HEK293 (cell line): ENCODE measurements at regions not wholly inside any gene's neighbourhood (a gene's known extent, or its start where the extent isn't known, plus 50 kb on each side); places are given as distances from the start of the nearest gene placed in this dataset.

ENCODE experiments used
- CTCF ChIA-PET: fragments of 350-600 bp; formaldehyde crosslinking; extraction: SDS; loops from one replicate; lab custom pipeline; 2021; ENCODE audit warnings: antibody characterized with exemption; lab: Yijun Ruan, JAX
- POLR2A ChIA-PET: fragments of 300-600 bp; formaldehyde crosslinking; extraction: SDS; loops from one replicate; lab custom pipeline; 2020; ENCODE audit warnings: antibody characterized with exemption, inconsistent platforms; lab: Yijun Ruan, JAX
- H3K27ac ChIP-seq: fragments of 200-500 bp; sonication (Bioruptor generic); 2 replicates; pipeline ENCODE4 v1.5.1; 2014; ENCODE audit warnings: low read depth, low read length, control low read depth, inconsistent platforms; ENCODE audit errors: extremely low read depth
- H3K36me3 ChIP-seq, 2 experiments: fragments of 200-500 bp in 1 of 2; sonication (Bioruptor generic) in 1 of 2; 1 replicate in 1 of 2; 2 replicates in 1 of 2; pipeline ENCODE4 v1.5.1; 2014 to 2017; ENCODE audit warnings: inconsistent platforms in 2 of 2, low read length in 2 of 2; ENCODE audit not compliant: control insufficient read depth in 2 of 2, insufficient read depth in 1 of 2
- H3K4me1 ChIP-seq: fragments of 200-500 bp; sonication (Bioruptor generic); 2 replicates; pipeline ENCODE4 v1.5.1; 2014; ENCODE audit warnings: mild to moderate bottlenecking, low read length, inconsistent platforms; ENCODE audit not compliant: control insufficient read depth, insufficient read depth
- H3K4me3 ChIP-seq: 2 replicates; pipeline ENCODE4 v1.5.1; 2011; ENCODE audit warnings: low read depth, mild to moderate bottlenecking, control low read depth, low read length, moderate library complexity
- H3K9me3 ChIP-seq: fragments of 200-500 bp; sonication (Bioruptor generic); 2 replicates; pipeline ENCODE4 v1.5.1; 2014; ENCODE audit warnings: low read depth, low read length, inconsistent platforms; ENCODE audit not compliant: control insufficient read depth, insufficient read depth
- GLI4 ChIP-seq: fragments of 450-650 bp; formaldehyde crosslinking; IDR thresholded peaks from 2 replicates; pipeline ENCODE4 v1.5.1; 2016; ENCODE audit warnings: missing biosample characterization, missing genetic modification characterization
- HOXA7 ChIP-seq: sonication (generic); formaldehyde crosslinking; IDR thresholded peaks from 2 replicates; pipeline ENCODE4 v1.8.1; 2022; ENCODE audit warnings: missing genetic modification reagents, borderline replicate concordance
- HOXD13 ChIP-seq: sonication (generic); formaldehyde crosslinking; IDR thresholded peaks from 2 replicates; pipeline ENCODE4 v1.8.0; 2022; ENCODE audit warnings: missing genetic modification reagents, borderline replicate concordance
- MEIS1 ChIP-seq: sonication (generic); formaldehyde crosslinking; IDR thresholded peaks from 2 replicates; pipeline ENCODE4 v1.8.1; 2022; ENCODE audit warnings: missing genetic modification reagents, mild to moderate bottlenecking, borderline replicate concordance
- PRDM1 ChIP-seq: fragments of 450-650 bp; formaldehyde crosslinking; IDR thresholded peaks from 2 replicates; pipeline ENCODE4; 2016; ENCODE audit warnings: missing biosample characterization, missing genetic modification characterization
- SETDB1 ChIP-seq: IDR thresholded peaks from one replicate; pipeline ENCODE4 v1.6.1; 2017; ENCODE audit warnings: mild to moderate bottlenecking, low read length, moderate library complexity, mixed read lengths; ENCODE audit not compliant: insufficient read length
- SP3 ChIP-seq: fragments of 450-650 bp; formaldehyde crosslinking; IDR thresholded peaks from 2 replicates; pipeline ENCODE4 v1.5.1; 2016; ENCODE audit warnings: missing biosample characterization, missing genetic modification characterization
- SP7 ChIP-seq: fragments of 450-650 bp; formaldehyde crosslinking; IDR thresholded peaks from 2 replicates; pipeline ENCODE4 v1.5.1; 2016; ENCODE audit warnings: missing biosample characterization, missing genetic modification characterization
- TRIM28 ChIP-seq: IDR thresholded peaks from 2 replicates; pipeline ENCODE4 v1.6.1; 2011; ENCODE audit warnings: low read length, control low read depth, borderline replicate concordance
- ZBTB1 ChIP-seq: fragments of 450-650 bp; formaldehyde crosslinking; IDR thresholded peaks from 2 replicates; pipeline ENCODE4 v1.5.1; 2016; ENCODE audit warnings: missing biosample characterization, missing genetic modification characterization
- ZBTB7A ChIP-seq: fragments of 450-650 bp; formaldehyde crosslinking; IDR thresholded peaks from 2 replicates; pipeline ENCODE4 v1.5.1; 2016; ENCODE audit warnings: low read depth, missing biosample characterization, missing genetic modification characterization
- ZFP69B ChIP-seq: fragments of 450-650 bp; formaldehyde crosslinking; IDR thresholded peaks from 2 replicates; pipeline ENCODE4 v1.5.1; 2016; ENCODE audit warnings: missing biosample characterization, missing genetic modification characterization
- ZNF138 ChIP-seq: fragments of 450-650 bp; formaldehyde crosslinking; IDR thresholded peaks from 2 replicates; pipeline ENCODE4 v1.5.1; 2016; ENCODE audit warnings: missing biosample characterization, missing genetic modification characterization, borderline replicate concordance
- ZNF18 ChIP-seq: fragments of 450-650 bp; formaldehyde crosslinking; IDR thresholded peaks from 2 replicates; pipeline ENCODE4 v1.5.1; 2016; ENCODE audit warnings: missing biosample characterization, missing genetic modification characterization
- ZNF184 ChIP-seq: fragments of 450-650 bp; IDR thresholded peaks from 2 replicates; pipeline ENCODE4 v1.5.1; 2018; ENCODE audit warnings: missing biosample characterization, mild to moderate bottlenecking, missing genetic modification characterization
- ZNF24 ChIP-seq: fragments of 450-650 bp; formaldehyde crosslinking; IDR thresholded peaks from 2 replicates; pipeline ENCODE4 v1.5.1; 2016; ENCODE audit warnings: missing biosample characterization, missing genetic modification characterization
- ZNF274 ChIP-seq, 2 experiments: fragments of 200-500 bp in 1 of 2; fragments of 450-650 bp in 1 of 2; sonication (Bioruptor generic) in 1 of 2; formaldehyde crosslinking in 1 of 2; IDR thresholded peaks; 2 replicates each; pipeline versions ENCODE4 v1.5.1 to v1.6.1; 2014 to 2016; ENCODE audit warnings: borderline replicate concordance in 1 of 2, inconsistent platforms in 1 of 2, low read length in 1 of 2, missing biosample characterization in 1 of 2, missing genetic modification characterization in 1 of 2
- ZNF335 ChIP-seq: fragments of 450-650 bp; formaldehyde crosslinking; conservative IDR thresholded peaks from 2 replicates; pipeline ENCODE4 v1.5.1; 2016; ENCODE audit warnings: missing biosample characterization, missing genetic modification characterization
- ZNF426 ChIP-seq: fragments of 450-650 bp; formaldehyde crosslinking; IDR thresholded peaks from 2 replicates; pipeline ENCODE4 v1.5.1; 2017; ENCODE audit warnings: missing biosample characterization, missing genetic modification characterization, mild to moderate bottlenecking, inconsistent platforms, moderate library complexity
- ZNF600 ChIP-seq: fragments of 450-650 bp; formaldehyde crosslinking; IDR thresholded peaks from 2 replicates; pipeline ENCODE4 v1.5.1; 2016; ENCODE audit warnings: missing biosample characterization, missing genetic modification characterization
- ZNF624 ChIP-seq: fragments of 450-650 bp; formaldehyde crosslinking; IDR thresholded peaks from 2 replicates; pipeline ENCODE4 v1.5.1; 2017; ENCODE audit warnings: missing biosample characterization, missing genetic modification characterization
- ZNF658 ChIP-seq: fragments of 450-650 bp; formaldehyde crosslinking; IDR thresholded peaks from 2 replicates; pipeline ENCODE4; 2016; ENCODE audit warnings: missing biosample characterization, missing genetic modification characterization
- ZSCAN23 ChIP-seq: fragments of 450-650 bp; formaldehyde crosslinking; IDR thresholded peaks from 2 replicates; pipeline ENCODE4 v1.5.1; 2016; ENCODE audit warnings: missing biosample characterization, missing genetic modification characterization
- ZXDB ChIP-seq: fragments of 450-650 bp; formaldehyde crosslinking; IDR thresholded peaks from 2 replicates; pipeline ENCODE4 v1.5.1; 2016; ENCODE audit warnings: missing biosample characterization, missing genetic modification characterization
- TF ChIP-seq, protein P1 (sequence below): fragments of 450-650 bp; formaldehyde crosslinking; IDR thresholded peaks from 2 replicates; pipeline ENCODE4 v1.5.1; 2016; ENCODE audit warnings: missing biosample characterization, missing genetic modification characterization
- TF ChIP-seq, protein P2 (sequence below): fragments of 450-650 bp; IDR thresholded peaks from 2 replicates; pipeline ENCODE4 v1.5.1; 2018; ENCODE audit warnings: missing biosample characterization, mild to moderate bottlenecking, missing genetic modification characterization

DNA sequence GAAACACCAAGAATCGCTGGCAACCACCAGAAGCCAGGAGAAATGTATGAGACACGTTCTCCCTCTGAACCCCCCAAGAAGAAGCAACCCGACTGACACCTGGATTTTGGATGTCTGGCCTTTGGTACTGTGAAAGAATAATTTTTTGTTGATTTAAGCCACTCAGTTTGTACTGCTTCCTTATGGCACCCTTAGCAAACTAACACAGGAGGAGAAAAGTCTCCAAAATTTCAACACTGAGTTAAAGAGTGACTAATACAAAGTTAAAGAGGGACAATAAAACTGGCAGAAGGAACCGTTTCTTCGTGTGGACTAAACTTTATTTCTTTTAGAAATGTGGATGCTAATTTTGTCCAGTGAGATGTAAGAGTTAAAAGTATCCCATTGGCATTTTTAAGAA is 660.9 kb upstream of the LINC00305 start:
- ChIA-PET CTCF (no interaction called here), POLR2A (no interaction called here)
- H3K4me3 ChIP-seq, result no peak overlapping the region
- no peaks in the 10 kb centered on the region for H3K9me3 ChIP-seq
- TF ChIP-seq ZNF138 (no peak), ZBTB7A (no peak), ZNF24 (tag by site-specific recombination) (no peak), SP7 (no peak), ZNF335 (tag by site-specific recombination) (no peak), SP3 (no peak), SETDB1 (no peak), TRIM28 (no peak), ZNF624 (tag by site-specific recombination) (no peak), ZNF18 (tag by site-specific recombination) (no peak), ZNF426 (tag by site-specific recombination) (no peak), ZNF184 (tag by site-specific recombination) (no peak), ZNF658 (tag by site-specific recombination) (no peak), ZSCAN23 (tag by site-specific recombination) (no peak), GLI4 (tag by site-specific recombination) (no peak), ZFP69B (tag by site-specific recombination) (no peak)
- no peak overlapping the region for H3K27ac ChIP-seq
- no peaks in the 10 kb centered on the region for H3K36me3 ChIP-seq
- H3K4me1 ChIP-seq, result no peaks in the 10 kb centered on the region

DNA sequence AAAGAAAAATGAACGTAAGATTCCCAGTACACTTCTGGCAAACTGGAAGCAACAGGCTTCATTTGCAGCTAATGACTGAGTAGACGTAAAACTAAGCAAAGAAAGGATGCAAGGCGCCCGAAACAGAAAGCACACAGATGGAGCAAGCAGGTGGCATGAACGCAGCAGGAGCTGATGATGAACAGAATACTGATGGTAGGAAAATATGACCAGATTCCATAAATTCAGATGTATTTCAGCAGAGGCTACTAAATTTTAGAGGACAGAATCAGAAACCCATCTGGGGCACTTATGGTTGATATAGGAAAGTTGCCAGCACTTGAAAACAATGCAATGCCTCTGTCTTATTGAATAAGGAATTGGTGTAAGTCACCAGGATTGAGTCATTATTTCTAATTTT is 658.7 kb upstream of the LINC00305 start:
- no peaks in the 10 kb centered on the region for H3K9me3 ChIP-seq
- no peak overlapping the region for H3K4me3 ChIP-seq
- POLR2A ChIA-PET, result no interaction called here
- CTCF ChIA-PET, result no interaction called here
- no peak overlapping the region for H3K27ac ChIP-seq
- no peaks in the 10 kb centered on the region for H3K36me3 ChIP-seq
- no peaks in the 10 kb centered on the region for H3K4me1 ChIP-seq
- TF ChIP-seq ZNF274 (IDR thresholded peaks at IDR 0.05; ENCODE audit: low read length), result no peak
- no peak for TF ChIP-seq ZNF274 (tag by site-specific recombination; IDR thresholded peaks at IDR 0.05; ENCODE audit: borderline replicate concordance)
- TF ChIP-seq, protein P1, sequence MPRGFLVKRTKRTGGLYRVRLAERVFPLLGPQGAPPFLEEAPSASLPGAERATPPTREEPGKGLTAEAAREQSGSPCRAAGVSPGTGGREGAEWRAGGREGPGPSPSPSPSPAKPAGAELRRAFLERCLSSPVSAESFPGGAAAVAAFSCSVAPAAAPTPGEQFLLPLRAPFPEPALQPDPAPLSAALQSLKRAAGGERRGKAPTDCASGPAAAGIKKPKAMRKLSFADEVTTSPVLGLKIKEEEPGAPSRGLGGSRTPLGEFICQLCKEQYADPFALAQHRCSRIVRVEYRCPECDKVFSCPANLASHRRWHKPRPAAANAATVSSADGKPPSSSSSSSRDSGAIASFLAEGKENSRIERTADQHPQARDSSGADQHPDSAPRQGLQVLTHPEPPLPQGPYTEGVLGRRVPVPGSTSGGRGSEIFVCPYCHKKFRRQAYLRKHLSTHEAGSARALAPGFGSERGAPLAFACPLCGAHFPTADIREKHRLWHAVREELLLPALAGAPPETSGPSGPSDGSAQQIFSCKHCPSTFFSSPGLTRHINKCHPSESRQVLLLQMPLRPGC, result no peak
- no peak for TF ChIP-seq PRDM1 (tag by site-specific recombination)
- no peak for TF ChIP-seq ZXDB (tag by site-specific recombination)
- no peak for TF ChIP-seq MEIS1 (CRISPR knock-in tag)
- no peak for TF ChIP-seq HOXA7 (CRISPR knock-in tag)

- Histone ChIP-seq H3K36me3 (no peaks in the 10 kb centered on the region), H3K4me1 (no peaks in the 10 kb centered on the region), H3K4me3 (no peak overlapping the region), H3K27ac (no peak overlapping the region), H3K9me3 (no peaks in the 10 kb centered on the region)
- CTCF ChIA-PET, result no interaction called here
- TF ChIP-seq ZBTB1 (no peak), ZNF600 (tag by site-specific recombination) (no peak), HOXD13 (no peak)
- TF ChIP-seq, protein P2, sequence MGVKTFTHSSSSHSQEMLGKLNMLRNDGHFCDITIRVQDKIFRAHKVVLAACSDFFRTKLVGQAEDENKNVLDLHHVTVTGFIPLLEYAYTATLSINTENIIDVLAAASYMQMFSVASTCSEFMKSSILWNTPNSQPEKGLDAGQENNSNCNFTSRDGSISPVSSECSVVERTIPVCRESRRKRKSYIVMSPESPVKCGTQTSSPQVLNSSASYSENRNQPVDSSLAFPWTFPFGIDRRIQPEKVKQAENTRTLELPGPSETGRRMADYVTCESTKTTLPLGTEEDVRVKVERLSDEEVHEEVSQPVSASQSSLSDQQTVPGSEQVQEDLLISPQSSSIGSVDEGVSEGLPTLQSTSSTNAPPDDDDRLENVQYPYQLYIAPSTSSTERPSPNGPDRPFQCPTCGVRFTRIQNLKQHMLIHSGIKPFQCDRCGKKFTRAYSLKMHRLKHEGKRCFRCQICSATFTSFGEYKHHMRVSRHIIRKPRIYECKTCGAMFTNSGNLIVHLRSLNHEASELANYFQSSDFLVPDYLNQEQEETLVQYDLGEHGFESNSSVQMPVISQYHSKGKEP (tag by site-specific recombination), result no peak
- POLR2A ChIA-PET, result no interaction called here
Measured at GRCh38 chr18:64806691-64807090, 657.8 kb upstream of the LINC00305 start.
